ENCODE measurements at regions not wholly inside any gene's neighbourhood (a gene's known extent, or its start where the extent isn't known, plus 50 kb on each side); places are given as distances from the start of the nearest gene placed in this dataset.
A peak's percentile ranks its signal among the peaks of the same experiment; 100 is the strongest.

DNA sequence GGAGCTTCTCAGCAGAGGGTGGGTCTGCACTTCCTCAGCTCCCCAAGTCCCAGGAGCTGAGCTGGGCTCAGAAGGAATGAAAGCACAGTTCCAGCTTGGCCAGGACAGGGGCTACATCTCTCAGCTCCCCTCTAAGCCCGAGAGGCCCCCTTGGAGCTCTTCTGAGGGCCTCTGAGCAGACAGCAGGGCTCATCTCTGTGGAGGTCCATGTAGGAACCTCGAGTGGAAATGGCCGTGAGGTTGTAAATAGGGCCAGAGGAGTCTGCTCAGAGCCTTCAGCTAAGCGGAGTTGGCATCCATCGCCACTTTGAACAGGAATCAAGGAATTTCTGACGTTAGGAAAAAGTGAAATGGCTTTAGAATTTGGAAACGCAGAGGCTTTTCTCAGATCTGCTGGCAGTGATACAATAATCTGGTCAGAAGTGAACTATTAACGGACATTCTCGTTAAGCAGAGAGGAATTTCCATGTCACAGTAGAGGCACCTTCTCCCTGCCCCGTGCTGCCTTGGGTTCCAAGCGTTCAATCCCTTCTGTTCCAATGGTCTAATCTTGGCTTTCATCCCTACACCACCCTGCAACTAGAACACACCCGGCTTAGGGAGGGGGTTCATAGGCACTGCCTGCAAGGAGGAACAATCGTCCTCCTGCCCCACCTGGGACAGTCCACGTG is 213.9 kb downstream of the NDUFA10 start:
- 61 to 75% (median 70%) methylated on average over 14 of the region's 14 CpGs for WGBS, 5 donors
- intact Hi-C loops (cut with DNase I; ENCODE audit: low total_unique reads) = no loop called here
- peak; percentile 24 to 76 for DNase-seq

GRCh38 chr2:239809391-239809790 is 215.8 kb downstream of the NDUFA10 start:
- TF ChIP-seq EP300 (IDR thresholded peaks at IDR 0.05) (no peak), POLR2A (IDR thresholded peaks at IDR 0.05) (no peak), POLR2AphosphoS5 (IDR thresholded peaks at IDR 0.05) (no peak)
- TF ChIP-seq, protein P1, sequence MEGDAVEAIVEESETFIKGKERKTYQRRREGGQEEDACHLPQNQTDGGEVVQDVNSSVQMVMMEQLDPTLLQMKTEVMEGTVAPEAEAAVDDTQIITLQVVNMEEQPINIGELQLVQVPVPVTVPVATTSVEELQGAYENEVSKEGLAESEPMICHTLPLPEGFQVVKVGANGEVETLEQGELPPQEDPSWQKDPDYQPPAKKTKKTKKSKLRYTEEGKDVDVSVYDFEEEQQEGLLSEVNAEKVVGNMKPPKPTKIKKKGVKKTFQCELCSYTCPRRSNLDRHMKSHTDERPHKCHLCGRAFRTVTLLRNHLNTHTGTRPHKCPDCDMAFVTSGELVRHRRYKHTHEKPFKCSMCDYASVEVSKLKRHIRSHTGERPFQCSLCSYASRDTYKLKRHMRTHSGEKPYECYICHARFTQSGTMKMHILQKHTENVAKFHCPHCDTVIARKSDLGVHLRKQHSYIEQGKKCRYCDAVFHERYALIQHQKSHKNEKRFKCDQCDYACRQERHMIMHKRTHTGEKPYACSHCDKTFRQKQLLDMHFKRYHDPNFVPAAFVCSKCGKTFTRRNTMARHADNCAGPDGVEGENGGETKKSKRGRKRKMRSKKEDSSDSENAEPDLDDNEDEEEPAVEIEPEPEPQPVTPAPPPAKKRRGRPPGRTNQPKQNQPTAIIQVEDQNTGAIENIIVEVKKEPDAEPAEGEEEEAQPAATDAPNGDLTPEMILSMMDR (IDR thresholded peaks at IDR 0.05) = no peak
- DNase-seq = peak in 1 of 2 donors; percentile 22

More for the DNA sequence above, 213.9 kb downstream of the NDUFA10 start:
- Histone ChIP-seq H3K36me3 (no peaks in the 10 kb centered on the region), H3K27ac (peak overlapping the region in 3 of 5 donors; percentile 4 to 90 (median 52)), H3K9me3 (no peaks in the 10 kb centered on the region), H3K4me3 (no peak overlapping the region), H3K27me3 (peaks cover 0 to 11% (median 4%) of the 10 kb centered on the region in 3 donors), H3K4me1 (peaks cover 0 to 42% (median 1%) of the 10 kb centered on the region in 4 donors)
- peak; percentile 72 for TF ChIP-seq EP300 (IDR thresholded peaks at IDR 0.05)
- TF ChIP-seq, protein P1 (IDR thresholded peaks at IDR 0.05) = no peak
- peak in 1 of 3 donors; percentile 87 for TF ChIP-seq POLR2AphosphoS5 (IDR thresholded peaks at IDR 0.05)

DNA sequence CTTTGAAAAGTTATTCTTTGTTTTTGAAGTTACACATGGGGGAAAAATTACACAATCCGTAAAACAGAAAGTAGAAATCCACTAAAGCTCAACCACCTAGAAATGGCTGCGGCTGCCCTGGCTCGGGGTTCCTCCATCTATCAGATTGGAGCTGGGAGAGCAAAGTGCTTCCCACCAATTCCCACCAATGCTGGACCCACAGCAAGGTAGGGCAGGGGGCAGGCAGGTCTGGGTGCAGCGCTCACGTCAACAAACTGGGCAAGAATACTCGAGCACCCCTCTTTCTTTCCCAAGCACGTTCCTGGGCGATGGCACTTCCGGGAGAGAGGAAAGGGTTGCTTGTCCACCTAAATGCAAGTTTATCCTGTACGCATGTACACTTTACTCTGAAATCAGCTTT is 217.6 kb downstream of the NDUFA10 start:
- Histone ChIP-seq H3K36me3 (no peaks in the 10 kb centered on the region), H3K27me3 (peaks cover 0 to 11% (median 4%) of the 10 kb centered on the region in 3 donors), H3K4me3 (no peak overlapping the region), H3K9me3 (no peaks in the 10 kb centered on the region), H3K4me1 (peaks cover 0 to 14% (median 0%) of the 10 kb centered on the region in 4 donors), H3K27ac (no peak overlapping the region)
- WGBS, 5 donors = 84 to 88% (median 85%) methylated on average over 10 of the region's 10 CpGs
- DNase-seq = peak in 1 of 2 donors; percentile 10
- intact Hi-C loops (cut with DNase I; ENCODE audit: low total_unique reads) = no loop called here
- no peak for TF ChIP-seq POLR2AphosphoS5 (IDR thresholded peaks at IDR 0.05)
- TF ChIP-seq, protein P1 (IDR thresholded peaks at IDR 0.05) = no peak
- TF ChIP-seq POLR2A (IDR thresholded peaks at IDR 0.05) = no peak

More at GRCh38 chr2:239809391-239809790, 215.8 kb downstream of the NDUFA10 start:
- 52 to 70% (median 63%) methylated on average over 5 to 11 of the region's 11 CpGs for WGBS, 5 donors
- Histone ChIP-seq H3K27me3 (peaks cover 0 to 11% (median 4%) of the 10 kb centered on the region in 3 donors), H3K36me3 (no peaks in the 10 kb centered on the region), H3K4me1 (peaks cover 0 to 28% (median 1%) of the 10 kb centered on the region in 4 donors), H3K9me3 (no peaks in the 10 kb centered on the region), H3K27ac (peak overlapping the region in 1 of 5 donors; percentile 90), H3K4me3 (no peak overlapping the region)
- intact Hi-C loops (cut with DNase I; ENCODE audit: low total_unique reads) = no loop called here

- H3K4me3 ChIP-seq = no peak overlapping the region
- TF ChIP-seq POLR2AphosphoS5 (IDR thresholded peaks at IDR 0.05) (no peak), EP300 (IDR thresholded peaks at IDR 0.05) (no peak), POLR2A (IDR thresholded peaks at IDR 0.05) (no peak)
- TF ChIP-seq, protein P1 (IDR thresholded peaks at IDR 0.05) = no peak
- WGBS, 5 donors = 82 to 89% (median 85%) methylated on average over 12 to 19 of the region's 19 CpGs
Measured at GRCh38 chr2:239806758-239807434, 218.2 kb downstream of the NDUFA10 start.

More at GRCh38 chr2:239806758-239807434, 218.2 kb downstream of the NDUFA10 start:
- Histone ChIP-seq H3K4me1 (peaks cover 0 to 8% (median 0%) of the 10 kb centered on the region in 4 donors), H3K27me3 (peaks cover 0 to 11% (median 4%) of the 10 kb centered on the region in 3 donors), H3K9me3 (no peaks in the 10 kb centered on the region), H3K27ac (no peak overlapping the region), H3K36me3 (no peaks in the 10 kb centered on the region)
- intact Hi-C loops (cut with DNase I; ENCODE audit: low total_unique reads) = no loop called here
- peak; percentile 1 to 13 for DNase-seq

Data from stomach (tissue), 8 donors.